Epithelial cell of prostate (primary cell): ENCODE measurements at regions not wholly inside any gene's neighbourhood (a gene's known extent, or its start where the extent isn't known, plus 50 kb on each side); places are given as distances from the start of the nearest gene placed in this dataset.

Experiments
- DNase-seq: peaks from one replicate; pipeline ENCODE4 v3.0.0-alpha.2; 2011; ENCODE audit warnings: low read depth, low spot score
- H3K27ac ChIP-seq: fragments of 450-650 bp; 2 replicates; pipeline ENCODE4 v1.5.1; 2017; ENCODE audit warnings: mild to moderate bottlenecking

GRCh38 chr6:135789375-135790050, 62.0 kb upstream of the PDE7B start:
- H3K27ac ChIP-seq, result no peak overlapping the region
- no peak for DNase-seq

GRCh38 chr6:135791441-135791840, 60.1 kb upstream of the PDE7B start:
- no peak overlapping the region for H3K27ac ChIP-seq
- no peak for DNase-seq

GRCh38 chr6:135796643-135797305, 54.7 kb upstream of the PDE7B start:
- no peak for DNase-seq

GRCh38 chr6:135797361-135797760, 54.1 kb upstream of the PDE7B start:
- no peak overlapping the region for H3K27ac ChIP-seq
- DNase-seq, result no peak

More at GRCh38 chr6:135796643-135797305, 54.7 kb upstream of the PDE7B start:
- no peak overlapping the region for H3K27ac ChIP-seq

GRCh38 chr6:135798751-135799515, 52.6 kb upstream of the PDE7B start:
- H3K27ac ChIP-seq, result no peak overlapping the region
- DNase-seq, result no peak
